Endothelial cell (in vitro differentiated cells): ENCODE measurements at regions not wholly inside any gene's neighbourhood (a gene's known extent, or its start where the extent isn't known, plus 50 kb on each side); places are given as distances from the start of the nearest gene placed in this dataset.

Experiments used
- DNase-seq: peaks from one replicate; pipeline ENCODE4 v3.0.0; 2021; ENCODE audit warnings: low spot score
- H3K27ac Mint-ChIP-seq: one replicate; pipeline ENCODE4 v1.8.0; 2021; ENCODE audit warnings: mixed read lengths, inconsistent platforms; ENCODE audit not compliant: unreplicated experiment
- H3K27me3 Mint-ChIP-seq: one replicate; pipeline ENCODE4 v1.8.0; 2021; ENCODE audit warnings: mild to moderate bottlenecking, moderate library complexity, mixed read lengths, inconsistent platforms; ENCODE audit not compliant: unreplicated experiment
- H3K36me3 Mint-ChIP-seq: one replicate; pipeline ENCODE4 v1.8.0; 2021; ENCODE audit warnings: mild to moderate bottlenecking, low read depth, mixed read lengths, inconsistent platforms; ENCODE audit not compliant: unreplicated experiment
- H3K4me1 Mint-ChIP-seq: one replicate; pipeline ENCODE4 v1.8.0; 2021; ENCODE audit warnings: mild to moderate bottlenecking, mixed read lengths, inconsistent platforms; ENCODE audit not compliant: unreplicated experiment
- H3K4me3 Mint-ChIP-seq: one replicate; pipeline ENCODE4 v1.8.0; 2021; ENCODE audit warnings: mild to moderate bottlenecking, mixed read lengths, inconsistent platforms; ENCODE audit not compliant: unreplicated experiment
- H3K9me3 Mint-ChIP-seq: one replicate; pipeline ENCODE4 v1.8.0; 2021; ENCODE audit warnings: mixed read lengths, inconsistent platforms; ENCODE audit not compliant: unreplicated experiment
- TF ChIP-seq, protein P1 (sequence below): fragments of 200-600 bp; sonication (generic); IDR thresholded peaks from one replicate; pipeline ENCODE4 v1.5.0; 2021; ENCODE audit warnings: antibody characterized with exemption; ENCODE audit not compliant: unreplicated experiment

- peaks cover 4% of the 10 kb centered on the region for H3K27me3 Mint-ChIP-seq
- H3K4me1 Mint-ChIP-seq = peaks cover 27% of the 10 kb centered on the region
- H3K36me3 Mint-ChIP-seq = peaks cover 3% of the 10 kb centered on the region
- TF ChIP-seq, protein P1, sequence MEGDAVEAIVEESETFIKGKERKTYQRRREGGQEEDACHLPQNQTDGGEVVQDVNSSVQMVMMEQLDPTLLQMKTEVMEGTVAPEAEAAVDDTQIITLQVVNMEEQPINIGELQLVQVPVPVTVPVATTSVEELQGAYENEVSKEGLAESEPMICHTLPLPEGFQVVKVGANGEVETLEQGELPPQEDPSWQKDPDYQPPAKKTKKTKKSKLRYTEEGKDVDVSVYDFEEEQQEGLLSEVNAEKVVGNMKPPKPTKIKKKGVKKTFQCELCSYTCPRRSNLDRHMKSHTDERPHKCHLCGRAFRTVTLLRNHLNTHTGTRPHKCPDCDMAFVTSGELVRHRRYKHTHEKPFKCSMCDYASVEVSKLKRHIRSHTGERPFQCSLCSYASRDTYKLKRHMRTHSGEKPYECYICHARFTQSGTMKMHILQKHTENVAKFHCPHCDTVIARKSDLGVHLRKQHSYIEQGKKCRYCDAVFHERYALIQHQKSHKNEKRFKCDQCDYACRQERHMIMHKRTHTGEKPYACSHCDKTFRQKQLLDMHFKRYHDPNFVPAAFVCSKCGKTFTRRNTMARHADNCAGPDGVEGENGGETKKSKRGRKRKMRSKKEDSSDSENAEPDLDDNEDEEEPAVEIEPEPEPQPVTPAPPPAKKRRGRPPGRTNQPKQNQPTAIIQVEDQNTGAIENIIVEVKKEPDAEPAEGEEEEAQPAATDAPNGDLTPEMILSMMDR = no peak
- DNase-seq = no peak
- H3K27ac Mint-ChIP-seq = peak overlapping the region; percentile 23
- no peaks in the 10 kb centered on the region for H3K9me3 Mint-ChIP-seq
- H3K4me3 Mint-ChIP-seq = no peak overlapping the region
Measured at GRCh38 chr1:232177438-232177837, 452.5 kb downstream of the SIPA1L2 start.

GRCh38 chr1:232176222-232176621, 453.7 kb downstream of the SIPA1L2 start:
- TF ChIP-seq, protein P1 = no peak
- DNase-seq = no peak
- Mint-ChIP-seq H3K27ac (no peak overlapping the region), H3K4me3 (no peak overlapping the region), H3K9me3 (no peaks in the 10 kb centered on the region), H3K27me3 (peaks cover 4% of the 10 kb centered on the region), H3K36me3 (peaks cover 3% of the 10 kb centered on the region), H3K4me1 (peaks cover 31% of the 10 kb centered on the region)

DNA sequence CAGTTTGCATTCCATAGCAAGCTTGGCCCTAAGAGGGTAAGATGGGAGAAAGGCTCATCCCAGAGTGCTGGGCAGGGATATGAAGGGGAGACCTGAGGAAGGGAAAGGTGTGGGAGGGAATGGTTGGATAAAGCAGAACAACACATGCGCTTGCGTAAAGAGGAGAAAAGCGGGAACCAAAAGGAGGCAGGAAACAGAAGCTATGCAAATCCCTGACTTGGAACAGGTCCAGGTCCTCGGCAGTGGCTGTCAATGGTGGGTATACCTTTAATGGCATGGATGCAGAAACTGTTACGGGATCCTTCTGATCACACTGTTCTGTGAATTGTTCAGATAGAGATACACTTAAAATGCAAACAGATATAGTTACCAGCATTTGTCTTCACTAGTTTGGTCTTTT, 455.6 kb downstream of the SIPA1L2 start:
- no peaks in the 10 kb centered on the region for H3K36me3 Mint-ChIP-seq
- TF ChIP-seq, protein P1 = no peak

DNA sequence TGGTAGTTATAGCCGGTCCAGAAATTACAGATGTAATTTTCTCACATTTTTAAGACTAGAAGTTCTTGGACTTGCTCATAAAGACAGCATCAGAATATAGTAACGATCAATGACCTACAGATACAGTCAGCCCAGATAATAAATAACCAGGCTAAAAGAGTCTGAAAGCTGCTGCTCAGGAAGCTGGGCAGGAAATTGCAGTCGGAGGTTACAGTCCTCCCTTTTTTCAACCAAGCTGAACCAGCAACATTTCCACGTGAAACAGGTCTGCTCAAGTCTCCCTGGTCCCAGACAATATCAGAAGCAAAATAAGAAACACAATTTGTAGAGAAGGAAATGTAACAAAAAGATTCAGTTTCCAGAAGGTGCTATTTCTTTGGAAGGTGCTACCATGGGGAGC, 457.4 kb downstream of the SIPA1L2 start:
- peak overlapping the region; percentile 7 for H3K27ac Mint-ChIP-seq
- H3K27me3 Mint-ChIP-seq = peaks cover 6% of the 10 kb centered on the region
- TF ChIP-seq, protein P1 = no peak
- DNase-seq = no peak
- H3K9me3 Mint-ChIP-seq = no peaks in the 10 kb centered on the region
- H3K4me3 Mint-ChIP-seq = no peak overlapping the region
- H3K4me1 Mint-ChIP-seq = peaks cover 17% of the 10 kb centered on the region
- H3K36me3 Mint-ChIP-seq = no peaks in the 10 kb centered on the region

More for the DNA sequence above, 455.6 kb downstream of the SIPA1L2 start:
- Mint-ChIP-seq H3K4me1 (peaks cover 17% of the 10 kb centered on the region), H3K4me3 (no peak overlapping the region), H3K9me3 (no peaks in the 10 kb centered on the region), H3K27ac (no peak overlapping the region), H3K27me3 (peaks cover 3% of the 10 kb centered on the region)
- no peak for DNase-seq

- peaks cover 5% of the 10 kb centered on the region for H3K27me3 Mint-ChIP-seq
- no peak for DNase-seq
- no peaks in the 10 kb centered on the region for H3K36me3 Mint-ChIP-seq
- H3K27ac Mint-ChIP-seq = no peak overlapping the region
- TF ChIP-seq, protein P1 = no peak
- H3K9me3 Mint-ChIP-seq = no peaks in the 10 kb centered on the region
- no peak overlapping the region for H3K4me3 Mint-ChIP-seq
- H3K4me1 Mint-ChIP-seq = peaks cover 17% of the 10 kb centered on the region
Measured at GRCh38 chr1:232170909-232171308, 459.0 kb downstream of the SIPA1L2 start.
